Parathyroid adenoma (tissue), 2 donors: ENCODE measurements at regions not wholly inside any gene's neighbourhood (a gene's known extent, or its start where the extent isn't known, plus 50 kb on each side); places are given as distances from the start of the nearest gene placed in this dataset.

Source experiments
- H2AFZ ChIP-seq: fragments of 300-600 bp; sonication (generic); one replicate; pipeline ENCODE4 v1.7.0; 2017; ENCODE audit warnings: antibody characterized with exemption, mild to moderate bottlenecking
- H3K27ac ChIP-seq: fragments of 300-600 bp; sonication (generic); one replicate; pipeline ENCODE4 v1.7.0; 2017
- H3K27me3 ChIP-seq: fragments of 300-600 bp; sonication (generic); one replicate; pipeline ENCODE4 v1.7.0; 2017; ENCODE audit warnings: low read length; ENCODE audit not compliant: control insufficient read depth, insufficient read depth
- H3K36me3 ChIP-seq: fragments of 300-600 bp; sonication (generic); one replicate; pipeline ENCODE4 v1.7.0; 2017; ENCODE audit warnings: low read length; ENCODE audit not compliant: control insufficient read depth, insufficient read depth
- H3K4me1 ChIP-seq: fragments of 300-600 bp; sonication (generic); one replicate; pipeline ENCODE4 v1.7.0; 2017; ENCODE audit warnings: control low read depth
- H3K4me2 ChIP-seq: fragments of 300-600 bp; sonication (generic); one replicate; pipeline ENCODE4 v1.7.0; 2017; ENCODE audit warnings: low read length
- H3K4me3 ChIP-seq: fragments of 300-600 bp; sonication (generic); one replicate; pipeline ENCODE4 v1.7.0; 2017; ENCODE audit warnings: low read depth, low read length
- H3K79me2 ChIP-seq: fragments of 300-600 bp; sonication (generic); one replicate; pipeline ENCODE4 v1.7.0; 2017; ENCODE audit warnings: control low read depth
- H3K9ac ChIP-seq: fragments of 300-600 bp; sonication (generic); one replicate; pipeline ENCODE4 v1.7.0; 2017; ENCODE audit warnings: mild to moderate bottlenecking
- H3K9me3 ChIP-seq: fragments of 300-600 bp; sonication (generic); one replicate; pipeline ENCODE4 v1.7.0; 2017; ENCODE audit warnings: low read length; ENCODE audit not compliant: control insufficient read depth
- TF ChIP-seq, protein P1 (sequence below): fragments of 300-600 bp; sonication (generic); IDR thresholded peaks from one replicate; pipeline ENCODE4 v1.7.0; 2017; ENCODE audit warnings: antibody characterized with exemption, mild to moderate bottlenecking
- donor health status: primary hyperparathyroidism.

DNA sequence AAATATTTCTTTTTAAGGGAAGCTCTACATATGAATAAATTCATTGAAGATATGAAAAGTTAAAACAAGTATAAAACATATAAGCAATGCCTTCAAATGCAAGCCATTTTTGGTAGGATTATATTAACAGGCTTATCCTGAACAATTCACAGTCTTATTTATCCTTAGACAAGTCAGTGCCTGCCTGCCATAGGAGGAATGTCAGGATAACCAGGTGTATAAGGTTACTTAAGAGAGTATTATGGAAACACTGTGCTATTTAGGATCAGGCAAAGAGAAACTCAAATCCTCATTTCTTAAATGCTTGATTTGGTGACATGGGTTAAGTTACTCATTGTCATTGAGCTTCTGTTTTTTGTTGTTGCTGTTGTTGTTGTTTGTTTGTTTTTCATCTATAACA is 2029.9 kb upstream of the AGA start:
- TF ChIP-seq, protein P1, sequence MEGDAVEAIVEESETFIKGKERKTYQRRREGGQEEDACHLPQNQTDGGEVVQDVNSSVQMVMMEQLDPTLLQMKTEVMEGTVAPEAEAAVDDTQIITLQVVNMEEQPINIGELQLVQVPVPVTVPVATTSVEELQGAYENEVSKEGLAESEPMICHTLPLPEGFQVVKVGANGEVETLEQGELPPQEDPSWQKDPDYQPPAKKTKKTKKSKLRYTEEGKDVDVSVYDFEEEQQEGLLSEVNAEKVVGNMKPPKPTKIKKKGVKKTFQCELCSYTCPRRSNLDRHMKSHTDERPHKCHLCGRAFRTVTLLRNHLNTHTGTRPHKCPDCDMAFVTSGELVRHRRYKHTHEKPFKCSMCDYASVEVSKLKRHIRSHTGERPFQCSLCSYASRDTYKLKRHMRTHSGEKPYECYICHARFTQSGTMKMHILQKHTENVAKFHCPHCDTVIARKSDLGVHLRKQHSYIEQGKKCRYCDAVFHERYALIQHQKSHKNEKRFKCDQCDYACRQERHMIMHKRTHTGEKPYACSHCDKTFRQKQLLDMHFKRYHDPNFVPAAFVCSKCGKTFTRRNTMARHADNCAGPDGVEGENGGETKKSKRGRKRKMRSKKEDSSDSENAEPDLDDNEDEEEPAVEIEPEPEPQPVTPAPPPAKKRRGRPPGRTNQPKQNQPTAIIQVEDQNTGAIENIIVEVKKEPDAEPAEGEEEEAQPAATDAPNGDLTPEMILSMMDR = no peak
- H3K27me3 ChIP-seq = no peaks in the 10 kb centered on the region
- no peak overlapping the region for H2AFZ ChIP-seq
- H3K79me2 ChIP-seq = no peaks in the 10 kb centered on the region
- H3K4me1 ChIP-seq = no peaks in the 10 kb centered on the region
- no peak overlapping the region for H3K27ac ChIP-seq
- H3K9ac ChIP-seq = no peak overlapping the region
- no peaks in the 10 kb centered on the region for H3K9me3 ChIP-seq
- no peak overlapping the region for H3K4me3 ChIP-seq
- no peaks in the 10 kb centered on the region for H3K36me3 ChIP-seq
- H3K4me2 ChIP-seq = no peak overlapping the region

DNA sequence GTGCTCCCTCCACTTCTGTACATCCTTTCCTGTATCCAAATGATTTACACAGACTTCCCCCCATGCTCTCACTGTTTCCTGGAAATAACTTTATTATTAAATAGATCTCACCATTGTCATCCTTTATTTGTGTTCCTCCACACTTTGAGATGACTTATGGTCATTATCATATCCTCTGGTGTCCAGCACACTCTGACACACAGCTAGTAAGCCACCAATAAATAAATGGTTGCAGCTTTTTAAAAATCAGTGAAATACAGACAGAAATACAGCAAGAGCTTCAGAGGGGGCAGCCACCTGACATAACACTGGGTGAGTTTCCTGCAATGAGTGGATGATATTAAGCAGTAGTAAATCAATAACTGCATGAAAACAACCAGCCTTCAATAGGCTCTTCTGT is 2036.4 kb upstream of the AGA start:
- H3K79me2 ChIP-seq = no peaks in the 10 kb centered on the region
- H3K36me3 ChIP-seq = no peaks in the 10 kb centered on the region
- H3K9me3 ChIP-seq = no peaks in the 10 kb centered on the region
- no peak overlapping the region for H3K9ac ChIP-seq
- H3K27me3 ChIP-seq = no peaks in the 10 kb centered on the region
- H3K27ac ChIP-seq = no peak overlapping the region
- TF ChIP-seq, protein P1 = no peak
- no peak overlapping the region for H3K4me3 ChIP-seq
- H3K4me1 ChIP-seq = no peaks in the 10 kb centered on the region
- no peak overlapping the region for H3K4me2 ChIP-seq
- no peak overlapping the region for H2AFZ ChIP-seq

DNA sequence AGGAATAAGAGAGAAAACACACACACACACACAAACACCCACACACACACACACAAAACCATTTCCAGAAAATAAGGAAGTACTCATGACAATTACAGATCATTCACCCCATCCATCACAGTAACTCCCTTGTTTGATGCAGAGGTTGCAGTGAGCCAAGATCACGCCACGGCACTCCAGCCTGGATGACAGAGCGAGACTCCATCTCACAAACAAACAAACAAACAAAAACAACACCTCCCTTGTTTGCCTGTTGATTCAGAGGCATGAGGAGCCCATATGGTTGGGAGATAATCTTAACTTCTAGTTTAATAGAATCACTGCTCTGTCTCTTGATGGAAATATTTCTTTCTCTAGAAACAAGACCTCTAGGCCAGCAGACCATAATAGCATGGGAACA is 2043.5 kb upstream of the AGA start:
- no peak overlapping the region for H3K4me2 ChIP-seq
- H3K27ac ChIP-seq = no peak overlapping the region
- H3K9me3 ChIP-seq = no peaks in the 10 kb centered on the region
- no peaks in the 10 kb centered on the region for H3K4me1 ChIP-seq
- H3K36me3 ChIP-seq = no peaks in the 10 kb centered on the region
- TF ChIP-seq, protein P1 = no peak
- H2AFZ ChIP-seq = no peak overlapping the region
- no peaks in the 10 kb centered on the region for H3K79me2 ChIP-seq
- no peak overlapping the region for H3K4me3 ChIP-seq
- no peaks in the 10 kb centered on the region for H3K27me3 ChIP-seq
- no peak overlapping the region for H3K9ac ChIP-seq

DNA sequence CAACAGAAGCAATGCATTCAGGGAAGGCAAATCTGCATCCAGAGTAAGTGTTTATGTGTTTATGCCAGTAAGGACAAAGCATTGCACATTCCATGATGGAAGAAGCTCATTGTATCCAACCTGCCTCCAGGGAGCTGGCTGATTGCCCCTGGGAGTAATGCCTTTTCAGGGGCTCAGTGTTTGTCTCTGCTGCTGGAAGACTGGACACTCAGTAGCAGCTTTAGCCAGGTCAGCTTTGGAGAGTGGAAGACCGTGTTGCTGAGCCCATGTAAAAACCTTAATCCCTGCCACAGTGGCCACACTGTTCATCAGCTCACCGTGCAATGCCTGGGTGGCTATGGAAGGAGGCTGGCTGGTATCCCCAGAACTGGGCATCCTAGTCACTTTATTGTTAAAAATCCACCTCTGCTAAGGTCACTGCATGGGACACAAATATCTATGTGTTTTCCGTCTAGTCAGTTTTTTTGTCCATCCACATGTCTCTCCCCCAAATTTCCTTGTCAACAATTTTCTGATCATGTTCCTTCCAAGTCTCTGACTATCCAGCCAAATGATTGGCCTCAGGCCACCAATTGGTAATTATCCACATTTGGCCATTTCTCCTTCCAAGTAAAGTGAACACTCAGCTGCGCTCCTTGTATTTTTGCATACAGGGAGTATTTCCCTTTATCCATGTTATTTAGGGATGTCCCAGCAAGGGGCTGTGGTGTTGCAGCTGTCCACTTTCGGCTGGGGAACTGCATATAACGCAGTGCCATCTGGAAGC is 2044.5 kb upstream of the AGA start:
- H3K4me3 ChIP-seq = no peak overlapping the region
- no peak overlapping the region for H3K4me2 ChIP-seq
- TF ChIP-seq, protein P1 = no peak
- H2AFZ ChIP-seq = no peak overlapping the region
- no peaks in the 10 kb centered on the region for H3K27me3 ChIP-seq
- H3K9ac ChIP-seq = no peak overlapping the region
- no peaks in the 10 kb centered on the region for H3K4me1 ChIP-seq
- H3K9me3 ChIP-seq = no peaks in the 10 kb centered on the region
- H3K36me3 ChIP-seq = no peaks in the 10 kb centered on the region
- H3K27ac ChIP-seq = no peak overlapping the region
- H3K79me2 ChIP-seq = no peaks in the 10 kb centered on the region
